Cardiac fibroblast (primary cell): ENCODE measurements at regions not wholly inside any gene's neighbourhood (a gene's known extent, or its start where the extent isn't known, plus 50 kb on each side); places are given as distances from the start of the nearest gene placed in this dataset.
"Not testable (repeated sequence)": the region's sequence is repeated elsewhere in the genome, so short reads cannot be mapped to it uniquely, and the experiment has no call there.

Experiments
- DNase-seq, 2 donors: peaks; one replicate each; pipeline versions ENCODE4 v3.0.0 to v3.0.0-alpha.2; 2010; ENCODE audit warnings: low read depth in 2 of 2
- H3K4me3 ChIP-seq, 2 donors: replicated peaks in 1 of 2; 1 replicate in 1 of 2; 2 replicates in 1 of 2; pipeline ENCODE4 v1.5.1; 2011; ENCODE audit warnings: low read depth in 2 of 2, low read length in 2 of 2, mild to moderate bottlenecking in 2 of 2, moderate library complexity in 1 of 2
- TF ChIP-seq, protein P1 (sequence below): IDR thresholded peaks from one replicate; pipeline ENCODE4 v1.5.1; 2011; ENCODE audit warnings: low read depth, mild to moderate bottlenecking, low read length, inconsistent platforms

- not testable (repeated sequence) for DNase-seq, H3K4me3 ChIP-seq
Observed at GRCh38 chr15:24268536-24269165, 406.9 kb upstream of the NPAP1 start.

DNA sequence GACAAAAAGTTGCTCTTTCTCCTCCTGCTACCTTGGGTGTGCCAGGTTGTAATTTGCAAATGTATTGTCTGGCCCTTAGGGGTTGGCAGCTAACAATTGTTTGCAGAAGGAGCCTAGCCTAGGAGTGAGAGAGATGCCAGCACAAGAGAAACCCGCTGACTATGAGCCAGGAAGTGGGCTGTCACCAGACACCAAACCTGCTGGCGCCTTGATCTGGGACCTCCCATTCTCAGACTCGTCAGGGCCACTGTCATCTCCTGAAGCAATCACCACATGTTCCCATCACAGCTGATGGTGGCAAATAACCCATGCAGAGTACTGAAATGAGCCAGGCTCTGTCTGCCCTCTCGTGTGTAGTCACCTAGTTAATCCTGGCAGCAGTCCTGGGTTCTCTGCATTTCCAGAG is 406.4 kb upstream of the NPAP1 start:
- no peak overlapping the region for H3K4me3 ChIP-seq
- DNase-seq, result no peak
- TF ChIP-seq, protein P1, sequence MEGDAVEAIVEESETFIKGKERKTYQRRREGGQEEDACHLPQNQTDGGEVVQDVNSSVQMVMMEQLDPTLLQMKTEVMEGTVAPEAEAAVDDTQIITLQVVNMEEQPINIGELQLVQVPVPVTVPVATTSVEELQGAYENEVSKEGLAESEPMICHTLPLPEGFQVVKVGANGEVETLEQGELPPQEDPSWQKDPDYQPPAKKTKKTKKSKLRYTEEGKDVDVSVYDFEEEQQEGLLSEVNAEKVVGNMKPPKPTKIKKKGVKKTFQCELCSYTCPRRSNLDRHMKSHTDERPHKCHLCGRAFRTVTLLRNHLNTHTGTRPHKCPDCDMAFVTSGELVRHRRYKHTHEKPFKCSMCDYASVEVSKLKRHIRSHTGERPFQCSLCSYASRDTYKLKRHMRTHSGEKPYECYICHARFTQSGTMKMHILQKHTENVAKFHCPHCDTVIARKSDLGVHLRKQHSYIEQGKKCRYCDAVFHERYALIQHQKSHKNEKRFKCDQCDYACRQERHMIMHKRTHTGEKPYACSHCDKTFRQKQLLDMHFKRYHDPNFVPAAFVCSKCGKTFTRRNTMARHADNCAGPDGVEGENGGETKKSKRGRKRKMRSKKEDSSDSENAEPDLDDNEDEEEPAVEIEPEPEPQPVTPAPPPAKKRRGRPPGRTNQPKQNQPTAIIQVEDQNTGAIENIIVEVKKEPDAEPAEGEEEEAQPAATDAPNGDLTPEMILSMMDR, result no peak

GRCh38 chr15:24269923-24270322 is 405.7 kb upstream of the NPAP1 start:
- DNase-seq, result no peak
- no peak overlapping the region for H3K4me3 ChIP-seq
- TF ChIP-seq, protein P1, result no peak

DNA sequence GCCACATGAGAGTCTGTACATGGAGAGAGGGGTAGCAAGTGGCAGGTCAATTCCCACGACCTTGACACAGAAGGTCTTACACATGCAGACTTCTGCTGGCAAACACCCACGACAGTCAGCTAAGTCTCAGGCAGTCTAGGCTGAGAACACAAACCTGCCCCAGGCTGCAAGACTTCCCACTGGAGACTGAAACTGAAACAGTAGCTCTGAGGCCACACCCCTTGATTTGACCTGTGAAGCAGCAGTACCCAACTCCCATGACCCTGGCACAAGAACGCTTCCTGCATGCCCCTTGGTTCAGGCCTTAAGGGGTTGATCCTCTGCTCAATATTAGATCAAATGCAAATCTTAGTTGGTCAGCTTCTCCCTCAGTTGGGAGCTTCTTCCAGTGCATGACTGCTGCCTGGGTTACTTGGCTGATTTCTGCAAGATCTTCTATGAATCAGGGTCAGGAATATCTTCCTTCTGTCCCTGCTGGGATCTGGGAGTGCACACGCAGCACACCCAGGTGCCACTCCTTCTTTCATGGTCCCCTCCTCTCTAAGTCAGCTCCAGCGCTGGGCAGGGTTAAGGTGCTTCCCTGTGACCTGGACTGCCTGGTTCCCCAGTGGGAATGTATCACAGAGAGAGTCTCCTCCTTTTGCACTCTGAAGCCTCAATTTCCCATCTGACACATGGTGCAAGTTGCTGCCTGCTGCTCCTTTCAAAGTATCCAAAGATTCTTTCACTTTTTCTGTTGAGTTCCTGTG is 403.9 kb upstream of the NPAP1 start:
- not testable (repeated sequence) for DNase-seq

GRCh38 chr15:24292837-24293236 is 382.7 kb upstream of the NPAP1 start:
- no peak overlapping the region for H3K4me3 ChIP-seq
- TF ChIP-seq, protein P1, result no peak
- no peak for DNase-seq

More for the DNA sequence above, 403.9 kb upstream of the NPAP1 start:
- not testable (repeated sequence) for H3K4me3 ChIP-seq

GRCh38 chr15:24300804-24301368 is 374.7 kb upstream of the NPAP1 start:
- not testable (repeated sequence) for H3K4me3 ChIP-seq, DNase-seq

- DNase-seq, H3K4me3 ChIP-seq: not testable (repeated sequence)
Observed at GRCh38 chr15:24301999-24302398, 373.6 kb upstream of the NPAP1 start.

DNA sequence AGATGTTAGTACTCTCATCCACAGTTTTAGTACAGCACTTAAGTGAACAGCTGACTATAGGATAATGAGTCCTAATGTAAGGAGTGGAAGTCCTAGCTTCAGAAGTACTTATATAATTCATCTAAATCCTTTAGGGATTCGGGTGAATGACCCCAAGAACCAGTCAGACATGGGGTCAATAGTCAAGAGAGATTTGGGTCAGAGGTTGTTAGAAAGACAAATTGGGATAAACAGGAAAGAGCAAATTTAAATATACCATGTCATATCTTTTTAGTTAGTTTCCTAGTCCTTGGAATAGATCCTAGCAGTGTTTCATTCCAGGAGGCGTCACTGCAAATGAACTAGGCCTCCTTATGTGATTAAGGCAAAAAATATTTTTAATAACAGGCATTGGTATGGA is 370.8 kb upstream of the NPAP1 start:
- not testable (repeated sequence) for H3K4me3 ChIP-seq, DNase-seq

GRCh38 chr15:24305643-24306042 is 369.9 kb upstream of the NPAP1 start:
- not testable (repeated sequence) for H3K4me3 ChIP-seq

GRCh38 chr15:24309700-24310099 is 365.9 kb upstream of the NPAP1 start:
- H3K4me3 ChIP-seq, DNase-seq: not testable (repeated sequence)

More at GRCh38 chr15:24305643-24306042, 369.9 kb upstream of the NPAP1 start:
- DNase-seq, result not testable (repeated sequence)

DNA sequence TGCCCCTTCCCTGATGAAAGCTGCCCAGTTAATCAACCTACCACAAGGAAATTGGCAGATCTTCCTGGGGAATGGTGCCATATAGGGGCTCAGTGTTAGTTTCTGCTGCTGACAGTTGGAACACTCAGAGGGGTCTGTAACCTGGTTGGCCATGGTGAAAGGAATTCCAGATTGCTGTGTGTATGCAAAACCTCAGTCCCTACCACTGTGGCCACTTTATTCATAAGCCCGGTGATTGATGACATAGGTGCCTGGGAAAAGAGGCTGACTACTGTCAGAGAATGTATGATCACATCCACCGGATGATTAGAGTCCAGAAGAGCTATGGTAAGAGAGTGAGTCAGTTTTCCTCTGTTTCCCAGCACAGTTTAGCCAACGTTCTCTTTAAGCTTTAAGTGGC is 363.9 kb upstream of the NPAP1 start:
- not testable (repeated sequence) for DNase-seq, H3K4me3 ChIP-seq

- not testable (repeated sequence) for DNase-seq, H3K4me3 ChIP-seq
Observed at GRCh38 chr15:24316326-24316725, 359.2 kb upstream of the NPAP1 start.
